ENCODE measurements at regions not wholly inside any gene's neighbourhood (a gene's known extent, or its start where the extent isn't known, plus 50 kb on each side); places are given as distances from the start of the nearest gene placed in this dataset.

DNA sequence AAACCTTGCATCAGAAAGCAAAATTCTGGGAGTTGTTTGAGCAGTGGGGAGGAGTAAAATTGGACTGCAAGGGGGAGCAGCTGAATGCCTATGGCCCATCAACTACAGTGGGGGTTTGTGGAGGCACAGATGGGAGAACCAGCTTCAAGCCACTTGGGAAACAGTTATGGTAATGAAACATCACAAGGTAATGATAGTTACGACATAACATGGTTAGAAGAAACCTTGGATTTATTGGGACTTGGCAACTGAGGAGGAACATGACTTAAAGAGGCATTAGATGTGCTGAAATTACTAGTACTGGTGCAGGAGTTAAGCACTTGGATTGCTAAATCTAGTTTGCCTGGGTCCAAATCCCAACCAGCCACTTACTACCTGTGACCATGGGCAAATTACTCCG, 868.4 kb downstream of the KCNMA1 start (continued):
- TF ChIP-seq, protein P1, sequence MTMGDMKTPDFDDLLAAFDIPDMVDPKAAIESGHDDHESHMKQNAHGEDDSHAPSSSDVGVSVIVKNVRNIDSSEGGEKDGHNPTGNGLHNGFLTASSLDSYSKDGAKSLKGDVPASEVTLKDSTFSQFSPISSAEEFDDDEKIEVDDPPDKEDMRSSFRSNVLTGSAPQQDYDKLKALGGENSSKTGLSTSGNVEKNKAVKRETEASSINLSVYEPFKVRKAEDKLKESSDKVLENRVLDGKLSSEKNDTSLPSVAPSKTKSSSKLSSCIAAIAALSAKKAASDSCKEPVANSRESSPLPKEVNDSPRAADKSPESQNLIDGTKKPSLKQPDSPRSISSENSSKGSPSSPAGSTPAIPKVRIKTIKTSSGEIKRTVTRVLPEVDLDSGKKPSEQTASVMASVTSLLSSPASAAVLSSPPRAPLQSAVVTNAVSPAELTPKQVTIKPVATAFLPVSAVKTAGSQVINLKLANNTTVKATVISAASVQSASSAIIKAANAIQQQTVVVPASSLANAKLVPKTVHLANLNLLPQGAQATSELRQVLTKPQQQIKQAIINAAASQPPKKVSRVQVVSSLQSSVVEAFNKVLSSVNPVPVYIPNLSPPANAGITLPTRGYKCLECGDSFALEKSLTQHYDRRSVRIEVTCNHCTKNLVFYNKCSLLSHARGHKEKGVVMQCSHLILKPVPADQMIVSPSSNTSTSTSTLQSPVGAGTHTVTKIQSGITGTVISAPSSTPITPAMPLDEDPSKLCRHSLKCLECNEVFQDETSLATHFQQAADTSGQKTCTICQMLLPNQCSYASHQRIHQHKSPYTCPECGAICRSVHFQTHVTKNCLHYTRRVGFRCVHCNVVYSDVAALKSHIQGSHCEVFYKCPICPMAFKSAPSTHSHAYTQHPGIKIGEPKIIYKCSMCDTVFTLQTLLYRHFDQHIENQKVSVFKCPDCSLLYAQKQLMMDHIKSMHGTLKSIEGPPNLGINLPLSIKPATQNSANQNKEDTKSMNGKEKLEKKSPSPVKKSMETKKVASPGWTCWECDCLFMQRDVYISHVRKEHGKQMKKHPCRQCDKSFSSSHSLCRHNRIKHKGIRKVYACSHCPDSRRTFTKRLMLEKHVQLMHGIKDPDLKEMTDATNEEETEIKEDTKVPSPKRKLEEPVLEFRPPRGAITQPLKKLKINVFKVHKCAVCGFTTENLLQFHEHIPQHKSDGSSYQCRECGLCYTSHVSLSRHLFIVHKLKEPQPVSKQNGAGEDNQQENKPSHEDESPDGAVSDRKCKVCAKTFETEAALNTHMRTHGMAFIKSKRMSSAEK (CRISPR knock-in tag; IDR thresholded peaks at IDR 0.05; ENCODE audit: borderline replicate concordance), result no peak
- TF ChIP-seq RELA (CRISPR knock-in tag; IDR thresholded peaks at IDR 0.05; ENCODE audit: borderline replicate concordance) (no peak), ELF4 (CRISPR knock-in tag; IDR thresholded peaks at IDR 0.05; ENCODE audit: low read depth) (no peak), TEAD1 (CRISPR knock-in tag; IDR thresholded peaks at IDR 0.05) (no peak), TP53 (CRISPR knock-in tag; IDR thresholded peaks at IDR 0.05) (no peak), ZBTB21 (CRISPR knock-in tag; IDR thresholded peaks at IDR 0.05; ENCODE audit: borderline replicate concordance) (no peak)
- TF ChIP-seq, protein P2, sequence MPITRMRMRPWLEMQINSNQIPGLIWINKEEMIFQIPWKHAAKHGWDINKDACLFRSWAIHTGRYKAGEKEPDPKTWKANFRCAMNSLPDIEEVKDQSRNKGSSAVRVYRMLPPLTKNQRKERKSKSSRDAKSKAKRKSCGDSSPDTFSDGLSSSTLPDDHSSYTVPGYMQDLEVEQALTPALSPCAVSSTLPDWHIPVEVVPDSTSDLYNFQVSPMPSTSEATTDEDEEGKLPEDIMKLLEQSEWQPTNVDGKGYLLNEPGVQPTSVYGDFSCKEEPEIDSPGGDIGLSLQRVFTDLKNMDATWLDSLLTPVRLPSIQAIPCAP (CRISPR knock-in tag; IDR thresholded peaks at IDR 0.05), result no peak
- TF ChIP-seq, protein P3, sequence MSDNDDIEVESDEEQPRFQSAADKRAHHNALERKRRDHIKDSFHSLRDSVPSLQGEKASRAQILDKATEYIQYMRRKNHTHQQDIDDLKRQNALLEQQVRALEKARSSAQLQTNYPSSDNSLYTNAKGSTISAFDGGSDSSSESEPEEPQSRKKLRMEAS (CRISPR knock-in tag; IDR thresholded peaks at IDR 0.05), result no peak

DNA sequence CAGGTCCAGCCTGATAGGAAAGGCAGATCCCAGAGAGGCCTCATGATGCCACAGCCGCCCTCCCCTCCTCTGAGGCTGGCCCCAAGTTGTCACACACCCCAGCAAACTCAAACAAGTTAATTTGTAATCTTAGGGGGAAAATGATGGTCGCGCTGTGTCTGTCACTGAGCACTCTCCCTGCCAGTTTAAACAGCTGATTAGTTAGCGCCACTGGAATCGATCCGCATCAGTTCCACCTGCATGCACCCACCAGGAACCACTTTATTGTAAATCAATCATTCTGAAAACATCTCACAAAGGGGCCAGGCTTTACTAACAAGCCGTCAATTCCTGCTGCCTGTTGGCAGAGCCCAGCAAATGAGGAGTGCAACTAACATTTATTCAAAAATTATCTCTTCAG, 870.9 kb downstream of the KCNMA1 start:
- H3K4me1 Mint-ChIP-seq, result 0 out of 2 replicates have a peak, but pooled peaks cover 4% of the 10 kb centered on the region
- H3K36me3 Mint-ChIP-seq, result no peaks in the 10 kb centered on the region
- no peaks in the 10 kb centered on the region for H3K9me3 Mint-ChIP-seq
- no peak overlapping the region for H3K27ac Mint-ChIP-seq
- no peak for ATAC-seq
- no peak for DNase-seq (ENCODE audit: low spot score)
- no peak overlapping the region for H3K4me3 Mint-ChIP-seq
- H3K27me3 Mint-ChIP-seq (ENCODE audit: low read depth), result no peaks in the 10 kb centered on the region
- ChIA-PET POLR2A (no interaction called here), CTCF (interaction anchor here (1.2 kb wide), 1 partner anchor 55 kb away, joined by 4 read pairs; no protein-coding TSS in a partner anchor)
- TF ChIP-seq ZNF263 (CRISPR knock-in tag; IDR thresholded peaks at IDR 0.05; ENCODE audit: low read depth) (no peak), GTF2I (CRISPR knock-in tag; conservative IDR thresholded peaks at IDR 0.05) (no peak), NFATC4 (CRISPR knock-in tag; IDR thresholded peaks at IDR 0.05) (no peak), ZNF396 (CRISPR knock-in tag; IDR thresholded peaks at IDR 0.05; ENCODE audit: borderline replicate concordance) (no peak), ZNF317 (CRISPR knock-in tag; IDR thresholded peaks at IDR 0.05; ENCODE audit: borderline replicate concordance, low read depth) (no peak), TEAD1 (CRISPR knock-in tag; IDR thresholded peaks at IDR 0.05) (no peak), RORB (CRISPR knock-in tag; IDR thresholded peaks at IDR 0.05) (no peak), GABPB1 (CRISPR knock-in tag; IDR thresholded peaks at IDR 0.05) (no peak)
- TF ChIP-seq, protein P4, sequence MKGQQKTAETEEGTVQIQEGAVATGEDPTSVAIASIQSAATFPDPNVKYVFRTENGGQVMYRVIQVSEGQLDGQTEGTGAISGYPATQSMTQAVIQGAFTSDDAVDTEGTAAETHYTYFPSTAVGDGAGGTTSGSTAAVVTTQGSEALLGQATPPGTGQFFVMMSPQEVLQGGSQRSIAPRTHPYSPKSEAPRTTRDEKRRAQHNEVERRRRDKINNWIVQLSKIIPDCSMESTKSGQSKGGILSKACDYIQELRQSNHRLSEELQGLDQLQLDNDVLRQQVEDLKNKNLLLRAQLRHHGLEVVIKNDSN (CRISPR knock-in tag; IDR thresholded peaks at IDR 0.05), result no peak
- TF ChIP-seq, protein P5, sequence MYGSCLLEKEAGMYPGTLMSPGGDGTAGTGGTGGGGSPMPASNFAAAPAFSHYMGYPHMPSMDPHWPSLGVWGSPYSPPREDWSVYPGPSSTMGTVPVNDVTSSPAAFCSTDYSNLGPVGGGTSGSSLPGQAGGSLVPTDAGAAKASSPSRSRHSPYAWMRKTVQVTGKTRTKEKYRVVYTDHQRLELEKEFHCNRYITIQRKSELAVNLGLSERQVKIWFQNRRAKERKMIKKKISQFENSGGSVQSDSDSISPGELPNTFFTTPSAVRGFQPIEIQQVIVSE (CRISPR knock-in tag; IDR thresholded peaks at IDR 0.05; ENCODE audit: borderline replicate concordance), result no peak
- TF ChIP-seq, protein P6, sequence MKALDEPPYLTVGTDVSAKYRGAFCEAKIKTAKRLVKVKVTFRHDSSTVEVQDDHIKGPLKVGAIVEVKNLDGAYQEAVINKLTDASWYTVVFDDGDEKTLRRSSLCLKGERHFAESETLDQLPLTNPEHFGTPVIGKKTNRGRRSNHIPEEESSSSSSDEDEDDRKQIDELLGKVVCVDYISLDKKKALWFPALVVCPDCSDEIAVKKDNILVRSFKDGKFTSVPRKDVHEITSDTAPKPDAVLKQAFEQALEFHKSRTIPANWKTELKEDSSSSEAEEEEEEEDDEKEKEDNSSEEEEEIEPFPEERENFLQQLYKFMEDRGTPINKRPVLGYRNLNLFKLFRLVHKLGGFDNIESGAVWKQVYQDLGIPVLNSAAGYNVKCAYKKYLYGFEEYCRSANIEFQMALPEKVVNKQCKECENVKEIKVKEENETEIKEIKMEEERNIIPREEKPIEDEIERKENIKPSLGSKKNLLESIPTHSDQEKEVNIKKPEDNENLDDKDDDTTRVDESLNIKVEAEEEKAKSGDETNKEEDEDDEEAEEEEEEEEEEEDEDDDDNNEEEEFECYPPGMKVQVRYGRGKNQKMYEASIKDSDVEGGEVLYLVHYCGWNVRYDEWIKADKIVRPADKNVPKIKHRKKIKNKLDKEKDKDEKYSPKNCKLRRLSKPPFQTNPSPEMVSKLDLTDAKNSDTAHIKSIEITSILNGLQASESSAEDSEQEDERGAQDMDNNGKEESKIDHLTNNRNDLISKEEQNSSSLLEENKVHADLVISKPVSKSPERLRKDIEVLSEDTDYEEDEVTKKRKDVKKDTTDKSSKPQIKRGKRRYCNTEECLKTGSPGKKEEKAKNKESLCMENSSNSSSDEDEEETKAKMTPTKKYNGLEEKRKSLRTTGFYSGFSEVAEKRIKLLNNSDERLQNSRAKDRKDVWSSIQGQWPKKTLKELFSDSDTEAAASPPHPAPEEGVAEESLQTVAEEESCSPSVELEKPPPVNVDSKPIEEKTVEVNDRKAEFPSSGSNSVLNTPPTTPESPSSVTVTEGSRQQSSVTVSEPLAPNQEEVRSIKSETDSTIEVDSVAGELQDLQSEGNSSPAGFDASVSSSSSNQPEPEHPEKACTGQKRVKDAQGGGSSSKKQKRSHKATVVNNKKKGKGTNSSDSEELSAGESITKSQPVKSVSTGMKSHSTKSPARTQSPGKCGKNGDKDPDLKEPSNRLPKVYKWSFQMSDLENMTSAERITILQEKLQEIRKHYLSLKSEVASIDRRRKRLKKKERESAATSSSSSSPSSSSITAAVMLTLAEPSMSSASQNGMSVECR (CRISPR knock-in tag; IDR thresholded peaks at IDR 0.05; ENCODE audit: borderline replicate concordance), result no peak
- TF ChIP-seq, protein P7, sequence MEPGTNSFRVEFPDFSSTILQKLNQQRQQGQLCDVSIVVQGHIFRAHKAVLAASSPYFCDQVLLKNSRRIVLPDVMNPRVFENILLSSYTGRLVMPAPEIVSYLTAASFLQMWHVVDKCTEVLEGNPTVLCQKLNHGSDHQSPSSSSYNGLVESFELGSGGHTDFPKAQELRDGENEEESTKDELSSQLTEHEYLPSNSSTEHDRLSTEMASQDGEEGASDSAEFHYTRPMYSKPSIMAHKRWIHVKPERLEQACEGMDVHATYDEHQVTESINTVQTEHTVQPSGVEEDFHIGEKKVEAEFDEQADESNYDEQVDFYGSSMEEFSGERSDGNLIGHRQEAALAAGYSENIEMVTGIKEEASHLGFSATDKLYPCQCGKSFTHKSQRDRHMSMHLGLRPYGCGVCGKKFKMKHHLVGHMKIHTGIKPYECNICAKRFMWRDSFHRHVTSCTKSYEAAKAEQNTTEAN (CRISPR knock-in tag; IDR thresholded peaks at IDR 0.05), result no peak
- TF ChIP-seq, protein P8, sequence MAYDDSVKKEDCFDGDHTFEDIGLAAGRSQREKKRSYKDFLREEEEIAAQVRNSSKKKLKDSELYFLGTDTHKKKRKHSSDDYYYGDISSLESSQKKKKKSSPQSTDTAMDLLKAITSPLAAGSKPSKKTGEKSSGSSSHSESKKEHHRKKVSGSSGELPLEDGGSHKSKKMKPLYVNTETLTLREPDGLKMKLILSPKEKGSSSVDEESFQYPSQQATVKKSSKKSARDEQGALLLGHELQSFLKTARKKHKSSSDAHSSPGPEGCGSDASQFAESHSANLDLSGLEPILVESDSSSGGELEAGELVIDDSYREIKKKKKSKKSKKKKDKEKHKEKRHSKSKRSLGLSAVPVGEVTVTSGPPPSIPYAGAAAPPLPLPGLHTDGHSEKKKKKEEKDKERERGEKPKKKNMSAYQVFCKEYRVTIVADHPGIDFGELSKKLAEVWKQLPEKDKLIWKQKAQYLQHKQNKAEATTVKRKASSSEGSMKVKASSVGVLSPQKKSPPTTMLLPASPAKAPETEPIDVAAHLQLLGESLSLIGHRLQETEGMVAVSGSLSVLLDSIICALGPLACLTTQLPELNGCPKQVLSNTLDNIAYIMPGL (CRISPR knock-in tag; IDR thresholded peaks at IDR 0.05), result no peak
- TF ChIP-seq, protein P9, sequence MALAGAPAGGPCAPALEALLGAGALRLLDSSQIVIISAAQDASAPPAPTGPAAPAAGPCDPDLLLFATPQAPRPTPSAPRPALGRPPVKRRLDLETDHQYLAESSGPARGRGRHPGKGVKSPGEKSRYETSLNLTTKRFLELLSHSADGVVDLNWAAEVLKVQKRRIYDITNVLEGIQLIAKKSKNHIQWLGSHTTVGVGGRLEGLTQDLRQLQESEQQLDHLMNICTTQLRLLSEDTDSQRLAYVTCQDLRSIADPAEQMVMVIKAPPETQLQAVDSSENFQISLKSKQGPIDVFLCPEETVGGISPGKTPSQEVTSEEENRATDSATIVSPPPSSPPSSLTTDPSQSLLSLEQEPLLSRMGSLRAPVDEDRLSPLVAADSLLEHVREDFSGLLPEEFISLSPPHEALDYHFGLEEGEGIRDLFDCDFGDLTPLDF (CRISPR knock-in tag; IDR thresholded peaks at IDR 0.05), result no peak

Measured in WTC11 (cell line).